Body of pancreas (tissue), 4 donors: ENCODE measurements at regions not wholly inside any gene's neighbourhood (a gene's known extent, or its start where the extent isn't known, plus 50 kb on each side); places are given as distances from the start of the nearest gene placed in this dataset.

Source experiments
- ATAC-seq: fragments of 150-250 bp; one replicate; pipeline ENCODE4 v1.9.1; 2016
- DNase-seq, 4 donors: peaks; one replicate each; pipeline ENCODE4 v3.0.0-alpha.2; 2019
- H3K27ac ChIP-seq, 4 donors: fragments of 200-600 bp; sonication (generic); 1 replicate in 3 of 4; 2 replicates in 1 of 4; pipeline versions ENCODE4 v1.5.1 to v1.6.1; 2016 to 2019; ENCODE audit warnings: mild to moderate bottlenecking in 1 of 4, mixed read lengths in 1 of 4, moderate library complexity in 1 of 4
- H3K27me3 ChIP-seq, 2 donors: fragments of 200-600 bp; sonication (generic); one replicate each; pipeline ENCODE4 v1.6.0; 2016; ENCODE audit warnings: mild to moderate bottlenecking in 1 of 2
- H3K36me3 ChIP-seq, 2 donors: fragments of 200-600 bp; sonication (generic); replicated peaks in 1 of 2; 2 replicates each; pipeline ENCODE4 v1.5.1; 2016; ENCODE audit warnings: low read depth in 2 of 2; ENCODE audit not compliant: insufficient read depth in 1 of 2
- H3K4me1 ChIP-seq: fragments of 200-600 bp; sonication (generic); one replicate; pipeline ENCODE4 v1.6.0; 2016
- H3K4me3 ChIP-seq, 2 donors: fragments of 200-600 bp; sonication (generic); 1 replicate in 1 of 2; 2 replicates in 1 of 2; pipeline ENCODE4 v1.5.1; 2016 to 2019
- H3K9me3 ChIP-seq, 3 donors: fragments of 200-600 bp; sonication (generic); 1 replicate in 2 of 3; 2 replicates in 1 of 3; pipeline ENCODE4 v1.5.1; 2016
- CTCF ChIP-seq, 7 experiments: fragments of 450-650 bp in 4 of 7; fragments of 200-600 bp in 3 of 7; sonication (generic) in 3 of 7; IDR thresholded peaks; one replicate each; pipeline ENCODE4 v1.5.1; 2016 to 2019; ENCODE audit warnings: antibody characterized with exemption in 7 of 7
- POLR2A ChIP-seq, 3 donors: fragments of 450-650 bp; IDR thresholded peaks; one replicate each; pipeline ENCODE4 v1.6.1; 2016; ENCODE audit warnings: antibody characterized with exemption in 3 of 3, mild to moderate bottlenecking in 2 of 3
- WGBS, 2 donors: methylation state at CpG; one replicate each; pipeline ENCODE4 v1.1.5; 2017; 5-methylcytosine and 5-hydroxymethylcytosine counted together
- intact Hi-C: fragments of 100-400 bp; cut with DNase I; formaldehyde crosslinking; loops from one replicate; pipeline ENCODE4 v1.15.1; 2023

- TF ChIP-seq POLR2A (IDR thresholded peaks at IDR 0.05) = no peak
- TF ChIP-seq CTCF (IDR thresholded peaks at IDR 0.05) = no peak
- H3K4me3 ChIP-seq = no peak overlapping the region
- no peaks in the 10 kb centered on the region for H3K27me3 ChIP-seq
- no peak overlapping the region for H3K27ac ChIP-seq
- ATAC-seq (no peak), DNase-seq (no peak)
- no peaks in the 10 kb centered on the region for H3K36me3 ChIP-seq
- 84 to 86% methylated on average over 11 of the region's 11 CpGs for WGBS, 2 donors
- intact Hi-C loops = no loop called here
- peaks cover 9% of the 10 kb centered on the region for H3K4me1 ChIP-seq
- no peaks in the 10 kb centered on the region for H3K9me3 ChIP-seq
Observed at GRCh38 chr10:6311700-6312330, 109.1 kb downstream of the PFKFB3 start.

GRCh38 chr10:6312636-6313035 lies 109.9 kb downstream of the PFKFB3 start:
- Histone ChIP-seq H3K4me3 (no peak overlapping the region), H3K9me3 (no peaks in the 10 kb centered on the region), H3K27ac (no peak overlapping the region), H3K4me1 (peaks cover 9% of the 10 kb centered on the region), H3K36me3 (no peaks in the 10 kb centered on the region), H3K27me3 (no peaks in the 10 kb centered on the region)
- TF ChIP-seq POLR2A (IDR thresholded peaks at IDR 0.05) (no peak), CTCF (IDR thresholded peaks at IDR 0.05) (no peak)
- ATAC-seq = no peak
- 73 to 78% methylated on average over 6 of the region's 6 CpGs for WGBS, 2 donors
- no peak for DNase-seq
- intact Hi-C loops = no loop called here

- intact Hi-C loops = no loop called here
- DNase-seq (no peak), ATAC-seq (no peak)
- Histone ChIP-seq H3K27ac (no peak overlapping the region), H3K4me3 (no peak overlapping the region), H3K36me3 (no peaks in the 10 kb centered on the region), H3K4me1 (peaks cover 9% of the 10 kb centered on the region), H3K9me3 (no peaks in the 10 kb centered on the region), H3K27me3 (no peaks in the 10 kb centered on the region)
- WGBS, 2 donors = 84 to 87% methylated on average over 12 of the region's 12 CpGs
- TF ChIP-seq CTCF (IDR thresholded peaks at IDR 0.05) (no peak), POLR2A (IDR thresholded peaks at IDR 0.05) (no peak)
Observed at GRCh38 chr10:6313111-6313895, 110.6 kb downstream of the PFKFB3 start.

- H3K27ac ChIP-seq = peak overlapping the region in 1 of 4 donors; percentile 90
- WGBS, 2 donors = 62 to 68% methylated on average over 9 of the region's 9 CpGs
- peak in 1 of 4 donors; percentile 73 for DNase-seq
Observed at GRCh38 chr10:6314620-6315205, 112.0 kb downstream of the PFKFB3 start.

More at GRCh38 chr10:6314620-6315205, 112.0 kb downstream of the PFKFB3 start:
- Histone ChIP-seq H3K27me3 (no peaks in the 10 kb centered on the region), H3K4me3 (no peak overlapping the region), H3K4me1 (peaks cover 9% of the 10 kb centered on the region), H3K9me3 (no peaks in the 10 kb centered on the region), H3K36me3 (no peaks in the 10 kb centered on the region)
- ATAC-seq = peak; percentile 33
- TF ChIP-seq CTCF (IDR thresholded peaks at IDR 0.05) (no peak), POLR2A (IDR thresholded peaks at IDR 0.05) (no peak)
- intact Hi-C loops = no loop called here
